ENCODE measurements at regions not wholly inside any gene's neighbourhood (a gene's known extent, or its start where the extent isn't known, plus 50 kb on each side); places are given as distances from the start of the nearest gene placed in this dataset.

DNA sequence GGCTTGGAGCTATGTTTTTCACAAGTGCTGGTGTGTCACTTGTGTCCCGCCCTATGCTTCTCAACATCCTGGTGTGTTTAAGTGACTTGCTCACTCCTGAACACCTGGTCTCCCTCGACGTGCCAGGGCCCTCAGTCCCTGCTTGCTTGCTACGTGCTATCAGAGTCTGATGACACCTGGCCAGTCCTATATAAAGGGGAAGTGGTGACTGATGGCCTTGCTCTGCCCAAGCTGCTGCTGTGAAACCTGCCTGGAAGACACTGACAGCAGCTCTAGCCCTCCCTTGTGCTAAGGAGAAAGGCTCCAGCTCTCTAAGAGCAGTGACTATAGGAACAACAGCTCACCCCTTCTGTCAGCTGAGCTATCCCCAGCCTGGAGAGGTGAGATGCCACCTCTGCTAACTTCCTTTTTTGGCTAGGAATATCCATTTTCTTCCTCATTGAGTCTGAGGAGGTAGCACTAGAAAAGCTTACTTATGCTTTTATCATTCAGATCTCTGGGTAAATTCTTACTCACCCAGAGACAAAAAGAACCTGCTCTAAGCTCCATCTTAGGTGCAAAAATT is 77.2 kb upstream of the PLXNA4 start:
- 94% methylated on average over 4 of the region's 4 CpGs for WGBS (ENCODE audit: insufficient coverage)

DNA sequence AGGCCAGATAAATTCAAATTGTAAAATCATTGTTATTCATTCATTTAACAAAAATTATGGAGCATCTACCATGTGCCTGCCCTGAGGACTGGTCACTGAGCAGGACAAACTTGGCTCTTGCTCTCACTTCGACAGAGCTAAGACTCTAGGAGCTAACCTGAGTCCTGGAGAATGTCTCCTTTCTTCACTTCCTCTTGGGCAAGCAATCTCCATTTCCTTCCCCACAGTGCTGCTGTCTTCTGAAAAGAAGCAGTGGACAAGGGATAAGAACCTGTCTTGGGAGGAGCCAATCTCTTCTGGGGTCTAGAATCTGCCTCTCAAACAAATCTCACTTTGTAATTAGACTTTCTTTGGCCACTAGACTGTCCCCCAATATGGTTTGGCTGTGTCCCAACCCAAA is 76.2 kb upstream of the PLXNA4 start:
- Histone ChIP-seq H3K27me3 (ENCODE audit: control insufficient read depth, insufficient read depth, low read length) (no peaks in the 10 kb centered on the region), H3K36me3 (ENCODE audit: control insufficient read depth, insufficient read depth, low read length) (no peaks in the 10 kb centered on the region), H3K27ac (ENCODE audit: low read depth, low read length) (no peak overlapping the region), H3K4me1 (ENCODE audit: control insufficient read depth, insufficient read depth, low read length) (peaks cover 8% of the 10 kb centered on the region), H3K4me3 (ENCODE audit: low read depth, low read length) (no peak overlapping the region), H3K9me3 (ENCODE audit: control insufficient read depth, insufficient read depth, low read length) (no peaks in the 10 kb centered on the region)
- 100% methylated on average over 1 of the region's 1 CpG for WGBS (ENCODE audit: insufficient coverage)
- DNase-seq (ENCODE audit: low read depth in 4 of 6, low spot score in 6 of 6), result no peak

More for the DNA sequence above, 77.2 kb upstream of the PLXNA4 start:
- Histone ChIP-seq H3K36me3 (ENCODE audit: control insufficient read depth, insufficient read depth, low read length) (no peaks in the 10 kb centered on the region), H3K4me1 (ENCODE audit: control insufficient read depth, insufficient read depth, low read length) (peaks cover 8% of the 10 kb centered on the region), H3K4me3 (ENCODE audit: low read depth, low read length) (no peak overlapping the region), H3K9me3 (ENCODE audit: control insufficient read depth, insufficient read depth, low read length) (no peaks in the 10 kb centered on the region), H3K27me3 (ENCODE audit: control insufficient read depth, insufficient read depth, low read length) (no peaks in the 10 kb centered on the region), H3K27ac (ENCODE audit: low read depth, low read length) (no peak overlapping the region)
- no peak for DNase-seq (ENCODE audit: low read depth in 4 of 6, low spot score in 6 of 6)

DNA sequence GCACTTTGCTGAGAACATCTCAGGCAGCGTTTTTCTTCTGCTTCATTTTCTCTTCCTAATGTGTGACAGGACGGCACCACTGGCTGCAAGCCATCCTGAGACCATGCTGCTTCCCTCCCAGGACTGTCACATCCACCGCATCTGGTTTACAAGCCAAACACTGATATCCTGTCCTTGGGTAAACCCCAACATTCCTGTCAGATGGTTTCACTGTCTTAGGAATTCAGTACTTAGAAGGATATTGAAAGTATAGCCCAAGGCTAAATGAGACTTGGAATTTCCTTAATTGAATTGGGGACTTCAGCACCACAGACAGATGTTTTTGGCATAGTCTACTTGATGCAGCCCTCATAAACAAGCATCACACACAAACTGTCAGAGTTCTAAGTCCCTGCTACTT is 74.2 kb upstream of the PLXNA4 start:
- Histone ChIP-seq H3K27me3 (ENCODE audit: control insufficient read depth, insufficient read depth, low read length) (no peaks in the 10 kb centered on the region), H3K36me3 (ENCODE audit: control insufficient read depth, insufficient read depth, low read length) (no peaks in the 10 kb centered on the region), H3K4me1 (ENCODE audit: control insufficient read depth, insufficient read depth, low read length) (peaks cover 6% of the 10 kb centered on the region), H3K27ac (ENCODE audit: low read depth, low read length) (no peak overlapping the region), H3K4me3 (ENCODE audit: low read depth, low read length) (no peak overlapping the region), H3K9me3 (ENCODE audit: control insufficient read depth, insufficient read depth, low read length) (no peaks in the 10 kb centered on the region)
- no peak for DNase-seq (ENCODE audit: low read depth in 4 of 6, low spot score in 6 of 6)
- 35% methylated on average over 2 of the region's 3 CpGs for WGBS (ENCODE audit: insufficient coverage)

DNA sequence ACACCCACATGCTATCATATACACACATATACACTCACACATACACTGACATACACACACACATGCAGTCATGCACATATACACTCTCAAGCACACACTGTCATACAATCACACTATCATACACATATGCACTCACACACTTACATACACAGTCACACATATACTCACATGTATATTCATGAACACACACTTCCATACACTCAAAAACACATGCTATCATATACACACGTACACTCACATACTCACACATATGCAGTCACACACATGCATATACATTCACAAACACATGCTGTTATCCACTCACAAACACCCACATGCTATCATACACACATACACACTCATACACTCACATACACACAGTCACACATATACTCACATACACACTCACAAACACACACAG is 71.0 kb upstream of the PLXNA4 start:
- Histone ChIP-seq H3K36me3 (ENCODE audit: control insufficient read depth, insufficient read depth, low read length) (no peaks in the 10 kb centered on the region), H3K27me3 (ENCODE audit: control insufficient read depth, insufficient read depth, low read length) (no peaks in the 10 kb centered on the region), H3K4me1 (ENCODE audit: control insufficient read depth, insufficient read depth, low read length) (no peaks in the 10 kb centered on the region), H3K27ac (ENCODE audit: low read depth, low read length) (no peak overlapping the region), H3K9me3 (ENCODE audit: control insufficient read depth, insufficient read depth, low read length) (no peaks in the 10 kb centered on the region), H3K4me3 (ENCODE audit: low read depth, low read length) (no peak overlapping the region)
- WGBS (ENCODE audit: insufficient coverage), result 100% methylated on average over 1 of the region's 1 CpG
- no peak for DNase-seq (ENCODE audit: low read depth in 4 of 6, low spot score in 6 of 6)

DNA sequence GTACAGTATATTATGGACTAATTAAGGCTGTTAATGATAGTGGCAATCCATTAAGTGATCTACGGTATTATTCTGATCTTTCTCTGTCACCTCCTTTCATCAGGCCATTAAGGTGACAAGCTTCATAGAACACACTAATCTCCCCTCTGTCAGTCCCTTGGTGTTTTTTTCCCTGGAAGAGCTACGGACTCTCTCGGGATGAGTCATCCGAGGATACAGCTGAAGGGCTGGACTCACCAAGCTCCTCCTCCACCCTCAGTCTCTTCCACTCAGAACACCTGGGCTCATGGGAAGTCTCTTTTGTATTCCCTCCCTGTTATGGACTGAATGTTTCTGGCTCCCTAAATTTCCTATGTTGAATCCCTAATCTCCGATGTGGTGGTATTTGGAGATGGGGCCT is 69.8 kb upstream of the PLXNA4 start:
- H3K27me3 ChIP-seq (ENCODE audit: control insufficient read depth, insufficient read depth, low read length), result no peaks in the 10 kb centered on the region
- no peak overlapping the region for H3K4me3 ChIP-seq (ENCODE audit: low read depth, low read length)
- no peak overlapping the region for H3K27ac ChIP-seq (ENCODE audit: low read depth, low read length)
- peak in 1 of 6 donors; percentile 17 for DNase-seq (ENCODE audit: low read depth in 4 of 6, low spot score in 6 of 6)
- 75% methylated on average over 2 of the region's 5 CpGs for WGBS (ENCODE audit: insufficient coverage)
- H3K9me3 ChIP-seq (ENCODE audit: control insufficient read depth, insufficient read depth, low read length), result no peaks in the 10 kb centered on the region
- H3K4me1 ChIP-seq (ENCODE audit: control insufficient read depth, insufficient read depth, low read length), result no peaks in the 10 kb centered on the region
- H3K36me3 ChIP-seq (ENCODE audit: control insufficient read depth, insufficient read depth, low read length), result no peaks in the 10 kb centered on the region

DNA sequence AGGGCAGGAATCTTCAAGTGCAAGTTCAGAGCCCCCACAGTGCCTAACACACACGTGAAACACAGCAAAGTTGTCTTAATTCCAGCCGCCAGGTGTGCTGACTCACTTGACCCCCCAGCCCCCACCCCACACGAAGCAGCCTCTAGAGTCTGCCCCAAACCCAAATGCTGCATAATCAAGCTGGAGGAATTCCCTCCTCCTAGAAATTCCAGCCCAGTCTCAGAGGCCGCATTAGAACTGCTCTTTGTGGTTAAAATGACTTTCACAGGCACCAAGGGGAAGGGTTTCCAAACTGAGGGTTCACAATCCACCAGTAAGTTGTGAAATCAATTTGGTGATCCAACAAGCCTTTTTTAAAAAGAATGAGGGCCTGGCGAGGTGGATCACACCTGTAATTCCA is 67.0 kb upstream of the PLXNA4 start:
- 53% methylated on average over 4 of the region's 5 CpGs for WGBS (ENCODE audit: insufficient coverage)
- Histone ChIP-seq H3K4me3 (ENCODE audit: low read depth, low read length) (no peak overlapping the region), H3K4me1 (ENCODE audit: control insufficient read depth, insufficient read depth, low read length) (no peaks in the 10 kb centered on the region), H3K27ac (ENCODE audit: low read depth, low read length) (no peak overlapping the region), H3K27me3 (ENCODE audit: control insufficient read depth, insufficient read depth, low read length) (no peaks in the 10 kb centered on the region), H3K36me3 (ENCODE audit: control insufficient read depth, insufficient read depth, low read length) (no peaks in the 10 kb centered on the region), H3K9me3 (ENCODE audit: control insufficient read depth, insufficient read depth, low read length) (no peaks in the 10 kb centered on the region)
- no peak for DNase-seq (ENCODE audit: low read depth in 4 of 6, low spot score in 6 of 6)

DNA sequence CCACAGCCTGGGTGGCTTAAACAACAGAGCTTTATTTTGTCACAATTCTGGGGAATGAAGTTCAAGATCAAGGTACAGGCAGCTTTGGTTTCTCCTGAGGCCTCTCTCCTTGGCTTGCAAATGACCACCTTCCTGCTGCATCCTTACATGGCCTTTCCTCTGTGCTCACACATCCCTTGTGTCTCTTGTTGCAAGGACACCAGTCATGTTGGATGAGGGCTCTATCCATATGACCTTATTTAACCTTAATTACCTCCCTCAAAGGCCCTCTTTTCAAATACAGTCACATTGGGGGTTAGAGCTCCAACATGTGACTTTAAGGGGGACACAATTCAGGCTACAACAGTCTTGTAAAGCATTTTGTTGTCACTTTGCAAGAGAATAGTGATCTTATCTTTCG is 65.0 kb upstream of the PLXNA4 start:
- Histone ChIP-seq H3K4me3 (ENCODE audit: low read depth, low read length) (no peak overlapping the region), H3K27me3 (ENCODE audit: control insufficient read depth, insufficient read depth, low read length) (no peaks in the 10 kb centered on the region), H3K27ac (ENCODE audit: low read depth, low read length) (no peak overlapping the region), H3K4me1 (ENCODE audit: control insufficient read depth, insufficient read depth, low read length) (no peaks in the 10 kb centered on the region), H3K9me3 (ENCODE audit: control insufficient read depth, insufficient read depth, low read length) (no peaks in the 10 kb centered on the region), H3K36me3 (ENCODE audit: control insufficient read depth, insufficient read depth, low read length) (no peaks in the 10 kb centered on the region)
- no peak for DNase-seq (ENCODE audit: low read depth in 4 of 6, low spot score in 6 of 6)
- no CpG with 5 or more reads among the region's 1 CpG for WGBS (ENCODE audit: insufficient coverage)

DNA sequence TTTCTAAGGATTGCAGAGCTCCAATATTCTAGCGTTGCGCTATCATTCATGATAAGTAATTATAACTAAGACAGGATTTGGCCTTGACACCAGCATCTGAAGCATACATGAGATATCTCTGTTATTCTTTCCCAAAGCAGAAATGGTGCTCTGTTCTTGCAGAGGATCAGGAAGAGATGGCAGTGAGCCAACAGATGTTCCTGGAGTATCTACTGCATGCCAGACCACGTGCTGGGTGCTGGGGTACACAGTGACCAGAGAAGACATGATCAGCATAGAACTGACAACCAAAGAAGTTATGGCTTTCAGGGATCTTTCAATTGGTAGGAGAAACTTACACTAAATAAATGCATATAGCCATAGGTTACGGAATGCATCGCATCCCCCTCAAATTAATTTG is 63.7 kb upstream of the PLXNA4 start:
- H3K4me1 ChIP-seq (ENCODE audit: control insufficient read depth, insufficient read depth, low read length), result no peaks in the 10 kb centered on the region
- no peak overlapping the region for H3K27ac ChIP-seq (ENCODE audit: low read depth, low read length)
- no peak overlapping the region for H3K4me3 ChIP-seq (ENCODE audit: low read depth, low read length)
- H3K9me3 ChIP-seq (ENCODE audit: control insufficient read depth, insufficient read depth, low read length), result no peaks in the 10 kb centered on the region
- DNase-seq (ENCODE audit: low read depth in 4 of 6, low spot score in 6 of 6), result no peak
- 40% methylated on average over 1 of the region's 5 CpGs for WGBS (ENCODE audit: insufficient coverage)
- H3K36me3 ChIP-seq (ENCODE audit: control insufficient read depth, insufficient read depth, low read length), result no peaks in the 10 kb centered on the region
- no peaks in the 10 kb centered on the region for H3K27me3 ChIP-seq (ENCODE audit: control insufficient read depth, insufficient read depth, low read length)

DNA sequence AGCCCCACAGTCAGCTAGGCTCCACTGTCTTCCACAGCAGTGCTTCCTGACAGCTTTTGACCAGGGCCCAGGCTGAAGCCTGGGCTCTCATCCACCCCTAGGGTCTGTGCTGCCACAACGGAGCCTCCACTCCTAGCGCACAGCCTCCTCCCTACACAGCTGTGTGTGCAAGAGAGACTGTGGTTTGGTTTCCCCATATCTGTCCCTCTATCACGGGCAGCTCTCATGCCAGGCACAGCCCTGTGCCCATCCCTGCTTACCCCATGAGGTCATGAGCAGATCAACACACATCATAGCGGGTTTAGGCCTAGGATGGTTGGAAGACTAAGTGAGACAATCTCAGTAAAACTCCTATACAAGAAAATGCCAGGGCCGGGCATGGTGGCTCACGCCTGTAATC is 61.7 kb upstream of the PLXNA4 start:
- Histone ChIP-seq H3K4me3 (ENCODE audit: low read depth, low read length) (no peak overlapping the region), H3K4me1 (ENCODE audit: control insufficient read depth, insufficient read depth, low read length) (no peaks in the 10 kb centered on the region), H3K36me3 (ENCODE audit: control insufficient read depth, insufficient read depth, low read length) (no peaks in the 10 kb centered on the region), H3K27me3 (ENCODE audit: control insufficient read depth, insufficient read depth, low read length) (no peaks in the 10 kb centered on the region), H3K9me3 (ENCODE audit: control insufficient read depth, insufficient read depth, low read length) (no peaks in the 10 kb centered on the region), H3K27ac (ENCODE audit: low read depth, low read length) (no peak overlapping the region)
- DNase-seq (ENCODE audit: low read depth in 4 of 6, low spot score in 6 of 6), result no peak
- WGBS (ENCODE audit: insufficient coverage), result 100% methylated on average over 1 of the region's 6 CpGs

DNA sequence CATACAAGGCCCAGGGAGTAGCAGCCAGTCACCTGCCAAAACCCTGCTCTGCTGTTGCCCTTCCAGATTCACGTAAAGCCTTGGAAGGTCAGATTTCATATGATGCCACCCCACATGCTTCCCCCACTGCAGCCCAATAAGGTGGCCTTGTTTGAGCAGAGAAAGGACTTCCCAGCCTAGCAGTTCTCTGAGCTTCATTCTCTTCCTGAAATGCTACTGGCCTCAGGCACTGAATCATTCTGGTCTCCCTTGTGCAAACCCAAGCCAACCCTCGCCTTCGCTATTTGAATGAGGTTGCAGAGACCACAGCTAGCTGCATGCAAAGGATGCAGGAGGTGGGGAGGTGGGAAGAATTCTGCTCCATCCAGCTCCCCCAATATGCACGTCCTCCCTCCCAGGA is 60.3 kb upstream of the PLXNA4 start:
- DNase-seq (ENCODE audit: low read depth in 4 of 6, low spot score in 6 of 6), result no peak
- Histone ChIP-seq H3K27me3 (ENCODE audit: control insufficient read depth, insufficient read depth, low read length) (no peaks in the 10 kb centered on the region), H3K36me3 (ENCODE audit: control insufficient read depth, insufficient read depth, low read length) (no peaks in the 10 kb centered on the region), H3K27ac (ENCODE audit: low read depth, low read length) (no peak overlapping the region), H3K9me3 (ENCODE audit: control insufficient read depth, insufficient read depth, low read length) (no peaks in the 10 kb centered on the region), H3K4me1 (ENCODE audit: control insufficient read depth, insufficient read depth, low read length) (no peaks in the 10 kb centered on the region), H3K4me3 (ENCODE audit: low read depth, low read length) (no peak overlapping the region)
- 62% methylated on average over 1 of the region's 4 CpGs for WGBS (ENCODE audit: insufficient coverage)
